ENCODE measurements at regions not wholly inside any gene's neighbourhood (a gene's known extent, or its start where the extent isn't known, plus 50 kb on each side); places are given as distances from the start of the nearest gene placed in this dataset.

GRCh38 chr13:62433660-62434059 is 1018.0 kb upstream of the PCDH20 start:
- TF ChIP-seq, protein P1, sequence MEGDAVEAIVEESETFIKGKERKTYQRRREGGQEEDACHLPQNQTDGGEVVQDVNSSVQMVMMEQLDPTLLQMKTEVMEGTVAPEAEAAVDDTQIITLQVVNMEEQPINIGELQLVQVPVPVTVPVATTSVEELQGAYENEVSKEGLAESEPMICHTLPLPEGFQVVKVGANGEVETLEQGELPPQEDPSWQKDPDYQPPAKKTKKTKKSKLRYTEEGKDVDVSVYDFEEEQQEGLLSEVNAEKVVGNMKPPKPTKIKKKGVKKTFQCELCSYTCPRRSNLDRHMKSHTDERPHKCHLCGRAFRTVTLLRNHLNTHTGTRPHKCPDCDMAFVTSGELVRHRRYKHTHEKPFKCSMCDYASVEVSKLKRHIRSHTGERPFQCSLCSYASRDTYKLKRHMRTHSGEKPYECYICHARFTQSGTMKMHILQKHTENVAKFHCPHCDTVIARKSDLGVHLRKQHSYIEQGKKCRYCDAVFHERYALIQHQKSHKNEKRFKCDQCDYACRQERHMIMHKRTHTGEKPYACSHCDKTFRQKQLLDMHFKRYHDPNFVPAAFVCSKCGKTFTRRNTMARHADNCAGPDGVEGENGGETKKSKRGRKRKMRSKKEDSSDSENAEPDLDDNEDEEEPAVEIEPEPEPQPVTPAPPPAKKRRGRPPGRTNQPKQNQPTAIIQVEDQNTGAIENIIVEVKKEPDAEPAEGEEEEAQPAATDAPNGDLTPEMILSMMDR (IDR thresholded peaks at IDR 0.05; ENCODE audit: insufficient read depth, low read length, missing control alignments) = no peak
- ChIA-PET POLR2A (no interaction called here), CTCF (no interaction called here)
- DNase-seq (ENCODE audit: low read depth, low spot score) = no peak
- no peak overlapping the region for H3K4me3 ChIP-seq (ENCODE audit: low read depth, low read length)

GRCh38 chr13:62432906-62433305 is 1017.3 kb upstream of the PCDH20 start:
- POLR2A ChIA-PET = no interaction called here
- CTCF ChIA-PET = no interaction called here
- no peak for DNase-seq (ENCODE audit: low read depth, low spot score)
- H3K4me3 ChIP-seq (ENCODE audit: low read depth, low read length) = no peak overlapping the region
- TF ChIP-seq, protein P1 (IDR thresholded peaks at IDR 0.05; ENCODE audit: insufficient read depth, low read length, missing control alignments) = no peak

DNA sequence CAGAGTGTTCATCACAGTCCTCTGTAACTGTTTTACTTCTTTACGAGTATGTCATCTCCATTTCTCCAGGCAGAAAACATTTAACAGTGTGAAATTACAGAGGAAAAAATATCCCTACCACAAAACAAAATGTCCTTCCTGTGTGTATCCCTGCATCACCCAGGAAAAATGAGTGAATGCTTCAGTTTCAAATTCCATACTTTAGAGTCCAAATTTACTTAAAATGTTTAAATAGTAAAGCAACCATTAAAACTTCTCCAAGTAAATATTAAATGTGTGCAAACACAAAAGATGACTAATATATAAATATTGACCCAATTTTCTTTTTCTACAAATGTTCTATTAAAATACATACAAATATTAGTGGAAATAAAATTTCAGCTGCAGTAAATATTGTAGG is 1016.6 kb upstream of the PCDH20 start:
- ChIA-PET CTCF (no interaction called here), POLR2A (no interaction called here)
- no peak for DNase-seq (ENCODE audit: low read depth, low spot score)
- TF ChIP-seq, protein P1 (IDR thresholded peaks at IDR 0.05; ENCODE audit: insufficient read depth, low read length, missing control alignments) = no peak
- H3K4me3 ChIP-seq (ENCODE audit: low read depth, low read length) = no peak overlapping the region

GRCh38 chr13:62431852-62432251 is 1016.2 kb upstream of the PCDH20 start:
- TF ChIP-seq, protein P1 (IDR thresholded peaks at IDR 0.05; ENCODE audit: insufficient read depth, low read length, missing control alignments) = no peak
- DNase-seq (ENCODE audit: low read depth, low spot score) = no peak
- ChIA-PET POLR2A (no interaction called here), CTCF (no interaction called here)
- H3K4me3 ChIP-seq (ENCODE audit: low read depth, low read length) = no peak overlapping the region

- POLR2A ChIA-PET = no interaction called here
- H3K4me3 ChIP-seq (ENCODE audit: low read depth, low read length) = no peak overlapping the region
- TF ChIP-seq, protein P1 (IDR thresholded peaks at IDR 0.05; ENCODE audit: insufficient read depth, low read length, missing control alignments) = no peak
- no peak for DNase-seq (ENCODE audit: low read depth, low spot score)
- CTCF ChIA-PET = no interaction called here
Observed at GRCh38 chr13:62418872-62419271, 1003.2 kb upstream of the PCDH20 start.

- DNase-seq (ENCODE audit: low read depth, low spot score) = no peak
- CTCF ChIA-PET = no interaction called here
- POLR2A ChIA-PET = no interaction called here
- H3K4me3 ChIP-seq (ENCODE audit: low read depth, low read length) = no peak overlapping the region
- TF ChIP-seq, protein P1 (IDR thresholded peaks at IDR 0.05; ENCODE audit: insufficient read depth, low read length, missing control alignments) = no peak
Observed at GRCh38 chr13:62418376-62418775, 1002.7 kb upstream of the PCDH20 start.
